ENCODE measurements at regions not wholly inside any gene's neighbourhood (a gene's known extent, or its start where the extent isn't known, plus 50 kb on each side); places are given as distances from the start of the nearest gene placed in this dataset.
"Not testable (repeated sequence)": the region's sequence is repeated elsewhere in the genome, so short reads cannot be mapped to it uniquely, and the experiment has no call there.

- no peak overlapping the region for H3K4me3 ChIP-seq (ENCODE audit: low read depth, low read length)
- H3K27ac ChIP-seq (ENCODE audit: low read depth, low read length), result no peak overlapping the region
- H3K36me3 ChIP-seq (ENCODE audit: control insufficient read depth, insufficient read depth, low read length), result no peaks in the 10 kb centered on the region
- no peaks in the 10 kb centered on the region for H3K9me3 ChIP-seq (ENCODE audit: control insufficient read depth, insufficient read depth, low read length)
- H3K27me3 ChIP-seq (ENCODE audit: control insufficient read depth, insufficient read depth, low read length), result no peaks in the 10 kb centered on the region
- no peaks in the 10 kb centered on the region for H3K4me1 ChIP-seq (ENCODE audit: control insufficient read depth, insufficient read depth, low read length)
- no peak for DNase-seq (ENCODE audit: low read depth in 4 of 6, low spot score in 6 of 6)
- 90% methylated on average over 3 of the region's 6 CpGs for WGBS (ENCODE audit: insufficient coverage)
Observed at GRCh38 chr4:179331362-179331761, 1889.1 kb upstream of the AGA start.

GRCh38 chr4:179344861-179345260 lies 1902.6 kb upstream of the AGA start:
- Histone ChIP-seq H3K4me1 (ENCODE audit: control insufficient read depth, insufficient read depth, low read length) (no peaks in the 10 kb centered on the region), H3K27me3 (ENCODE audit: control insufficient read depth, insufficient read depth, low read length) (no peaks in the 10 kb centered on the region), H3K9me3 (ENCODE audit: control insufficient read depth, insufficient read depth, low read length) (peaks cover 1% of the 10 kb centered on the region), H3K36me3 (ENCODE audit: control insufficient read depth, insufficient read depth, low read length) (no peaks in the 10 kb centered on the region), H3K4me3 (ENCODE audit: low read depth, low read length) (no peak overlapping the region), H3K27ac (ENCODE audit: low read depth, low read length) (no peak overlapping the region)
- peak in 4 of 6 donors; percentile 3 to 72 (median 38) for DNase-seq (ENCODE audit: low read depth in 4 of 6, low spot score in 6 of 6)

DNA sequence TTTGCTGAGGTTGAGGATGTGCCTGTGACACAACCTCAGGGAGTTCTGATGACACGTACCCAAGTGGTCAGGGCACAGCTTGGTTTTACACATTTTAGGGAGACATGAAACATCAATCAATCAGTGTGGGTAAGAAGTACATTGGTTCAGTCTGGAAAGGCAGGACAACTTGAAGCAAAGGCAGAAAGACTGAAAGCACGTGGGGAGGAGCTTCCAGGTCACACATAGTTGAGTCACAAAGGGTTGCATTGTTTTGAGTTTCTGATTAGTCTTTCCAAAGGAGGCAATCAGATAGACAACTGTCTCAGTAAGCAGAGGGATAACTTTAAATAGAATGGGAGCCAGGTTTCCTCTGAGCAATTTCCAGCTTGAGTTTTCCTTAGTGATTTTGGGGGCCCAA lies 1910.0 kb upstream of the AGA start:
- WGBS (ENCODE audit: insufficient coverage), result 48% methylated on average over 2 of the region's 2 CpGs
- H3K4me3 ChIP-seq (ENCODE audit: low read depth, low read length), result no peak overlapping the region
- no peak for DNase-seq (ENCODE audit: low read depth in 4 of 6, low spot score in 6 of 6)
- H3K27me3 ChIP-seq (ENCODE audit: control insufficient read depth, insufficient read depth, low read length), result no peaks in the 10 kb centered on the region
- H3K27ac ChIP-seq (ENCODE audit: low read depth, low read length), result no peak overlapping the region
- no peaks in the 10 kb centered on the region for H3K9me3 ChIP-seq (ENCODE audit: control insufficient read depth, insufficient read depth, low read length)
- H3K36me3 ChIP-seq (ENCODE audit: control insufficient read depth, insufficient read depth, low read length), result no peaks in the 10 kb centered on the region
- H3K4me1 ChIP-seq (ENCODE audit: control insufficient read depth, insufficient read depth, low read length), result no peaks in the 10 kb centered on the region

DNA sequence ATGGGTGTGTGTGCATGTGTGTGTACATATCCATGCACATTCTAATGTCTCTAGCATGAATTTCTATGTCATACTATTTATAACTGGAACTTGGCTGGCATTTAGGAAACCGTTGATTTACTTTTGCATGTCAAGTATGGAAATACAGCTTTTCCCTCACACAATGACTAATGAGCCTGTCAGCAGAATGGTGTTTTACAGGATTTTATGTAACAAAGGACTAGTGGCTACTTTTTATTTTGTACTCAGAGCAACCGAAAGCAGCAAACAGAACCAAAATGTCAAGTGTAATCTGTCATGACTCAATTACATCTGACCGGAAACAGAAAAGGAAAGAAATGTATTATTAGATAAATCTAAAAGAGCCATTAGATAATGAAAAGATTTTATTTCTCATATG lies 1911.5 kb upstream of the AGA start:
- no CpG with 5 or more reads among the region's 3 CpGs for WGBS (ENCODE audit: insufficient coverage)
- no peaks in the 10 kb centered on the region for H3K4me1 ChIP-seq (ENCODE audit: control insufficient read depth, insufficient read depth, low read length)
- no peaks in the 10 kb centered on the region for H3K36me3 ChIP-seq (ENCODE audit: control insufficient read depth, insufficient read depth, low read length)
- no peak overlapping the region for H3K27ac ChIP-seq (ENCODE audit: low read depth, low read length)
- no peak overlapping the region for H3K4me3 ChIP-seq (ENCODE audit: low read depth, low read length)
- DNase-seq (ENCODE audit: low read depth in 4 of 6, low spot score in 6 of 6), result peak in 1 of 6 donors; percentile 5
- H3K27me3 ChIP-seq (ENCODE audit: control insufficient read depth, insufficient read depth, low read length), result no peaks in the 10 kb centered on the region
- H3K9me3 ChIP-seq (ENCODE audit: control insufficient read depth, insufficient read depth, low read length), result no peaks in the 10 kb centered on the region

GRCh38 chr4:179361978-179362486 lies 1919.8 kb upstream of the AGA start:
- H3K4me3 ChIP-seq (ENCODE audit: low read depth, low read length), result no peak overlapping the region
- H3K27me3 ChIP-seq (ENCODE audit: control insufficient read depth, insufficient read depth, low read length), result no peaks in the 10 kb centered on the region
- no peaks in the 10 kb centered on the region for H3K36me3 ChIP-seq (ENCODE audit: control insufficient read depth, insufficient read depth, low read length)
- no peaks in the 10 kb centered on the region for H3K4me1 ChIP-seq (ENCODE audit: control insufficient read depth, insufficient read depth, low read length)
- 82% methylated on average over 6 of the region's 8 CpGs for WGBS (ENCODE audit: insufficient coverage)
- no peak overlapping the region for H3K27ac ChIP-seq (ENCODE audit: low read depth, low read length)
- no peaks in the 10 kb centered on the region for H3K9me3 ChIP-seq (ENCODE audit: control insufficient read depth, insufficient read depth, low read length)
- no peak for DNase-seq (ENCODE audit: low read depth in 4 of 6, low spot score in 6 of 6)

DNA sequence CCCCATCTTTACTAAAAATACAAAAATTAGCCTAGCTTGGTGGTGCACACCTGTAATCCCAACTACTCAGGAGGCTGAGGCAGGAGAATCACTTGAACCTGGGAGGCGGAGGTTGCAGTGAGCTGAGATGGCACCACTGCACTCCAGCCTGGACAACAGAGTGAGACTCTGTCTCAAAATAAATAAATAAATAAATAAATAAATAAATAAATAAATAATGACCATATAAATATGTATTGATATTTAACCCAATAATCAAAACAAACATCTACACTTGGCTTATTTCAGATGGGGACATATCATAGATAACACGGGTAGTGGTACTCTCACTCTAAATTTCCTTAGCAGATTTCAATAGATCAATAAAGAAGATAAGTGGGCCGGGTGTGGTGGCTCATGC lies 1923.7 kb upstream of the AGA start:
- DNase-seq (ENCODE audit: low read depth in 4 of 6, low spot score in 6 of 6); H3K27ac ChIP-seq (ENCODE audit: low read depth, low read length); H3K36me3 ChIP-seq (ENCODE audit: control insufficient read depth, insufficient read depth, low read length); H3K9me3 ChIP-seq (ENCODE audit: control insufficient read depth, insufficient read depth, low read length); H3K27me3 ChIP-seq (ENCODE audit: control insufficient read depth, insufficient read depth, low read length); H3K4me3 ChIP-seq (ENCODE audit: low read depth, low read length); H3K4me1 ChIP-seq (ENCODE audit: control insufficient read depth, insufficient read depth, low read length): not testable (repeated sequence)
- no CpG with 5 or more reads among the region's 3 CpGs for WGBS (ENCODE audit: insufficient coverage)

DNA sequence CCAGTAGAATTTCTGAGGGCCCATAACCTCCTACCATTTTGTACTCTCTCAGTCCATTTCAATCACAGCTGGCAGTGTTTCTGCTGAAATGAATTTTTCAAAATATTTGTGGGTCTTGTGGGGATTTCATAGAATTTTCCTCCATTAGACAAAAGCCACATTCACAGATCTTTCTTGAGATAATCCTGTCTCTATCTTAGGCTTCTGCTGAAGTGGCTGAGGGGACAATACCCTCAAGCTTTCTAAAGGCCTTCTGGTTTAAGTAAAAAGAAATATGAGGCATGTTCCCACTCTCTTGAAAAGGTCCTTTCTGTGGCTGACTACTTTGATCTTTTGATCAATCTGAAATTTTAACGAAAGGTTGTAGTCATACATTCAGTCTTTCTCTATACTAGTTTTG lies 1930.0 kb upstream of the AGA start:
- no peaks in the 10 kb centered on the region for H3K4me1 ChIP-seq (ENCODE audit: control insufficient read depth, insufficient read depth, low read length)
- H3K9me3 ChIP-seq (ENCODE audit: control insufficient read depth, insufficient read depth, low read length), result no peaks in the 10 kb centered on the region
- H3K36me3 ChIP-seq (ENCODE audit: control insufficient read depth, insufficient read depth, low read length), result no peaks in the 10 kb centered on the region
- H3K27ac ChIP-seq (ENCODE audit: low read depth, low read length), result no peak overlapping the region
- DNase-seq (ENCODE audit: low read depth in 4 of 6, low spot score in 6 of 6), result no peak
- no peak overlapping the region for H3K4me3 ChIP-seq (ENCODE audit: low read depth, low read length)
- no peaks in the 10 kb centered on the region for H3K27me3 ChIP-seq (ENCODE audit: control insufficient read depth, insufficient read depth, low read length)
- no CpG with 5 or more reads among the region's 1 CpG for WGBS (ENCODE audit: insufficient coverage)

DNA sequence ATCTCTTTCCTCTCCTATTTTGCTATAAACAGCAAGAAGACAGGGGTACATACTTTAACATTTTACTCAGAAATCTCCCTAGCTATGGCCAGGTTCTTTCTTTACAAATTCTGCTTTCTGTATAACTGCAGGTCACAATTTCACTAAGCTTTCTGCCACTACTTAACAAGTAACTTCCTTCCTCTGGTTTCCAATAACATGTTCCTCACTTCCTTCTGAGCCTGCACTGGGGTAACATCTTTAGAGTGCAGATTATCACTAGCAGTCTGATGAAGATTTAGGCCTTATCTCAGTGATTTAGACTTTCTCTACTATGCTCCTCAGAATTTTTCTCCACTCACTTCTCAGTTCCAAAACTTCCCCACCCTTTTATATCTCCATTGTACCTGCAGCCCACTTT lies 1930.5 kb upstream of the AGA start:
- Histone ChIP-seq H3K36me3 (ENCODE audit: control insufficient read depth, insufficient read depth, low read length) (no peaks in the 10 kb centered on the region), H3K9me3 (ENCODE audit: control insufficient read depth, insufficient read depth, low read length) (no peaks in the 10 kb centered on the region), H3K27me3 (ENCODE audit: control insufficient read depth, insufficient read depth, low read length) (no peaks in the 10 kb centered on the region), H3K4me1 (ENCODE audit: control insufficient read depth, insufficient read depth, low read length) (no peaks in the 10 kb centered on the region), H3K4me3 (ENCODE audit: low read depth, low read length) (no peak overlapping the region), H3K27ac (ENCODE audit: low read depth, low read length) (no peak overlapping the region)
- DNase-seq (ENCODE audit: low read depth in 4 of 6, low spot score in 6 of 6), result no peak

DNA sequence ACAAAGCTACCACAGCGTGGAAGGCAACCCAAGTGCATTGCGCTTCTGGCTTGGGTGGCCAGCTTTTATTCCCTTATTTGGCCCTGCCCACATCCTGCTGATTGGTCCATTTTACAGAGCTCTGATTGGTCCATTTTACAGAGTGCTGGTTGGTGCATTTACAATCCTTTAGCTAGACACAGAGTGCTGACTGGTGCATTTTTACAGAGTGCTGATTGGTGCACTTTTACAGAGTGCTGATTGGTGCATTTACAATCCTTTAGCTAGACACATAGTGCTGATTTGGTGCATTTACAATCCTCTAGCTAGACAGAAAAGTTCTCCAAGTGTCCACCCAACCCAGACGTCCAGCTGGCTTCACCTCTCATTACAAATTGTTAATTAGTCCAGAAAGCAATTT lies 1936.6 kb upstream of the AGA start:
- not testable (repeated sequence) for DNase-seq (ENCODE audit: low read depth in 4 of 6, low spot score in 6 of 6); H3K4me1 ChIP-seq (ENCODE audit: control insufficient read depth, insufficient read depth, low read length); H3K27ac ChIP-seq (ENCODE audit: low read depth, low read length); H3K9me3 ChIP-seq (ENCODE audit: control insufficient read depth, insufficient read depth, low read length); H3K4me3 ChIP-seq (ENCODE audit: low read depth, low read length); H3K36me3 ChIP-seq (ENCODE audit: control insufficient read depth, insufficient read depth, low read length); H3K27me3 ChIP-seq (ENCODE audit: control insufficient read depth, insufficient read depth, low read length)
- 85% methylated on average over 2 of the region's 3 CpGs for WGBS (ENCODE audit: insufficient coverage)

GRCh38 chr4:179392787-179393186 lies 1950.5 kb upstream of the AGA start:
- Histone ChIP-seq H3K27ac (ENCODE audit: low read depth, low read length) (no peak overlapping the region), H3K4me3 (ENCODE audit: low read depth, low read length) (no peak overlapping the region), H3K9me3 (ENCODE audit: control insufficient read depth, insufficient read depth, low read length) (no peaks in the 10 kb centered on the region), H3K36me3 (ENCODE audit: control insufficient read depth, insufficient read depth, low read length) (no peaks in the 10 kb centered on the region), H3K27me3 (ENCODE audit: control insufficient read depth, insufficient read depth, low read length) (no peaks in the 10 kb centered on the region), H3K4me1 (ENCODE audit: control insufficient read depth, insufficient read depth, low read length) (no peaks in the 10 kb centered on the region)
- DNase-seq (ENCODE audit: low read depth in 4 of 6, low spot score in 6 of 6), result no peak
- 80% methylated on average over 1 of the region's 4 CpGs for WGBS (ENCODE audit: insufficient coverage)

Measured in spinal cord (tissue), 9 donors.